ENCODE measurements at regions not wholly inside any gene's neighbourhood (a gene's known extent, or its start where the extent isn't known, plus 50 kb on each side); places are given as distances from the start of the nearest gene placed in this dataset.

GRCh38 chr15:98025237-98025636 lies 64.7 kb downstream of the ARRDC4 start:
- Histone ChIP-seq H3K27ac (ENCODE audit: low read depth, low read length) (no peak overlapping the region), H3K36me3 (ENCODE audit: control insufficient read depth, low read length) (no peaks in the 10 kb centered on the region), H3K9me3 (ENCODE audit: control insufficient read depth, insufficient read depth, low read length) (no peaks in the 10 kb centered on the region), H3K4me2 (ENCODE audit: low read length) (no peak overlapping the region), H4K20me1 (ENCODE audit: control insufficient read depth, insufficient read depth, low read depth, low read length) (no peaks in the 10 kb centered on the region), H3F3A (ENCODE audit: control insufficient read depth, insufficient read depth) (no peaks in the 10 kb centered on the region), H3K79me2 (ENCODE audit: control insufficient read depth, low read length) (no peaks in the 10 kb centered on the region), H3K27me3 (ENCODE audit: control insufficient read depth, low read length) (no peaks in the 10 kb centered on the region), H3K4me3 (ENCODE audit: low read length) (no peak overlapping the region), H3K9me2 (replicated peaks; ENCODE audit: control insufficient read depth, low read length) (no peaks in the 10 kb centered on the region), H3K4me1 (ENCODE audit: control insufficient read depth, low read length) (no peaks in the 10 kb centered on the region)
- no peak for TF ChIP-seq CTCF (IDR thresholded peaks at IDR 0.05; ENCODE audit: low read depth, low read length, poor library complexity, severe bottlenecking)
- TF ChIP-seq EZH2phosphoT487 (IDR thresholded peaks at IDR 0.05; ENCODE audit: borderline replicate concordance, low read length): no peak

- Histone ChIP-seq H3K4me1 (ENCODE audit: control insufficient read depth, low read length) (no peaks in the 10 kb centered on the region), H3K4me3 (ENCODE audit: low read length) (no peak overlapping the region), H3K9me2 (replicated peaks; ENCODE audit: control insufficient read depth, low read length) (no peaks in the 10 kb centered on the region), H4K20me1 (ENCODE audit: control insufficient read depth, insufficient read depth, low read depth, low read length) (no peaks in the 10 kb centered on the region), H3K27me3 (ENCODE audit: control insufficient read depth, low read length) (no peaks in the 10 kb centered on the region), H3F3A (ENCODE audit: control insufficient read depth, insufficient read depth) (no peaks in the 10 kb centered on the region), H3K36me3 (ENCODE audit: control insufficient read depth, low read length) (no peaks in the 10 kb centered on the region), H3K4me2 (ENCODE audit: low read length) (no peak overlapping the region), H3K79me2 (ENCODE audit: control insufficient read depth, low read length) (no peaks in the 10 kb centered on the region), H3K27ac (ENCODE audit: low read depth, low read length) (no peak overlapping the region), H3K9me3 (ENCODE audit: control insufficient read depth, insufficient read depth, low read length) (no peaks in the 10 kb centered on the region)
- TF ChIP-seq CTCF (IDR thresholded peaks at IDR 0.05; ENCODE audit: low read depth, low read length, poor library complexity, severe bottlenecking) (no peak), EZH2phosphoT487 (IDR thresholded peaks at IDR 0.05; ENCODE audit: borderline replicate concordance, low read length) (no peak)
Measured at GRCh38 chr15:98034731-98035130, 74.2 kb downstream of the ARRDC4 start.

- Histone ChIP-seq H3K4me3 (ENCODE audit: low read length) (no peak overlapping the region), H3K79me2 (ENCODE audit: control insufficient read depth, low read length) (no peaks in the 10 kb centered on the region), H3F3A (ENCODE audit: control insufficient read depth, insufficient read depth) (no peaks in the 10 kb centered on the region)
Measured at GRCh38 chr15:98035134-98035533, 74.6 kb downstream of the ARRDC4 start.

More at GRCh38 chr15:98035134-98035533, 74.6 kb downstream of the ARRDC4 start:
- Histone ChIP-seq H3K4me1 (ENCODE audit: control insufficient read depth, low read length) (no peaks in the 10 kb centered on the region), H3K9me2 (replicated peaks; ENCODE audit: control insufficient read depth, low read length) (no peaks in the 10 kb centered on the region), H3K27ac (ENCODE audit: low read depth, low read length) (no peak overlapping the region), H3K9me3 (ENCODE audit: control insufficient read depth, insufficient read depth, low read length) (no peaks in the 10 kb centered on the region), H3K4me2 (ENCODE audit: low read length) (no peak overlapping the region), H4K20me1 (ENCODE audit: control insufficient read depth, insufficient read depth, low read depth, low read length) (no peaks in the 10 kb centered on the region), H3K27me3 (ENCODE audit: control insufficient read depth, low read length) (no peaks in the 10 kb centered on the region), H3K36me3 (ENCODE audit: control insufficient read depth, low read length) (no peaks in the 10 kb centered on the region)
- TF ChIP-seq CTCF (IDR thresholded peaks at IDR 0.05; ENCODE audit: low read depth, low read length, poor library complexity, severe bottlenecking): no peak
- TF ChIP-seq EZH2phosphoT487 (IDR thresholded peaks at IDR 0.05; ENCODE audit: borderline replicate concordance, low read length): no peak

Measured in DOHH2 (cell line).